Endothelial cell of umbilical vein (primary cell): ENCODE measurements at regions not wholly inside any gene's neighbourhood (a gene's known extent, or its start where the extent isn't known, plus 50 kb on each side); places are given as distances from the start of the nearest gene placed in this dataset.

ENCODE experiments used
- EZH2 ChIP-seq: IDR thresholded peaks from 2 replicates; pipeline ENCODE4 v1.6.1; 2012; ENCODE audit warnings: borderline replicate concordance, low read depth, mild to moderate bottlenecking, moderate library complexity, low read length, inconsistent platforms; ENCODE audit not compliant: severe bottlenecking
- FOS ChIP-seq: IDR thresholded peaks from 2 replicates; pipeline ENCODE4 v1.6.1; 2011; ENCODE audit warnings: mild to moderate bottlenecking, low read length, moderate library complexity, borderline replicate concordance; ENCODE audit not compliant: insufficient read depth
- GATA2 ChIP-seq: IDR thresholded peaks from 2 replicates; pipeline ENCODE4 v1.7.0; 2011; ENCODE audit warnings: low read depth, mild to moderate bottlenecking, moderate library complexity, mixed read lengths, low read length; ENCODE audit not compliant: insufficient read length, insufficient read depth
- JUN ChIP-seq: IDR thresholded peaks from 2 replicates; pipeline ENCODE4 v1.6.1; 2011; ENCODE audit warnings: borderline replicate concordance, low read depth; ENCODE audit not compliant: insufficient read length, insufficient read depth
- MYC ChIP-seq: IDR thresholded peaks from one replicate; pipeline ENCODE4 v1.6.1; 2011; ENCODE audit warnings: mild to moderate bottlenecking, low read depth, low read length
- POLR2A ChIP-seq: IDR thresholded peaks from 2 replicates; pipeline ENCODE4 v1.6.1; 2012; ENCODE audit warnings: low read depth, mild to moderate bottlenecking, control low read depth, low read length
- POLR2AphosphoS5 ChIP-seq: IDR thresholded peaks from 2 replicates; pipeline ENCODE4 v1.6.1; 2012; ENCODE audit warnings: low read depth, mild to moderate bottlenecking, control low read depth, low read length, moderate library complexity; ENCODE audit not compliant: insufficient read depth
- TF ChIP-seq, protein P1 (sequence below), 2 donors: IDR thresholded peaks; 1 replicate in 1 of 2; 2 replicates in 1 of 2; pipeline ENCODE4 v1.5.1; 2011; ENCODE audit warnings: low read length in 2 of 2, mild to moderate bottlenecking in 2 of 2, moderate library complexity in 2 of 2, control low read depth in 1 of 2, inconsistent platforms in 1 of 2, low read depth in 1 of 2; ENCODE audit not compliant: insufficient read depth in 1 of 2; ENCODE audit errors: extremely low read depth in 1 of 2
- TF ChIP-seq, protein P2 (sequence below): IDR thresholded peaks from 2 replicates; pipeline ENCODE4 v1.6.1; 2011; ENCODE audit not compliant: insufficient read depth, insufficient read length

DNA sequence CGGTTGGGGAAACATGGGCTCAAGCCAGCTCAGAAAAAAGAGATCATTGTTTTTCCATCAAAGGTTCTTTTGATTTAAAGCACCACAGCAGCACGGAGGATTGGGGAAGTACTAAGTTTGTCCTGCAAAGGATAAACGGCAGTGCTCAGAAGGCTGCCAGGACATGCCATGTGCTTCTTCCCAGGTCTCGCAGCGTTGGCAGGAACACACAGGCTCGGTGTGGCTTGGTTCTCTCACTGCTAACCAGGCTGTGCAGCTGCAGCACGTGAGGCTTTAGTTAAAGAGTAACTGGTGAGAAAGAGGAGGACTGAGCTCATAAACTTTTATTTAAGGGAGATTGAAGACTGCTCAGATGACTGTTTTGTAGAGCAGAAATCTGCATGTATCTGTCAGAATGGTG, 264.3 kb downstream of the TSN start:
- TF ChIP-seq, protein P1, sequence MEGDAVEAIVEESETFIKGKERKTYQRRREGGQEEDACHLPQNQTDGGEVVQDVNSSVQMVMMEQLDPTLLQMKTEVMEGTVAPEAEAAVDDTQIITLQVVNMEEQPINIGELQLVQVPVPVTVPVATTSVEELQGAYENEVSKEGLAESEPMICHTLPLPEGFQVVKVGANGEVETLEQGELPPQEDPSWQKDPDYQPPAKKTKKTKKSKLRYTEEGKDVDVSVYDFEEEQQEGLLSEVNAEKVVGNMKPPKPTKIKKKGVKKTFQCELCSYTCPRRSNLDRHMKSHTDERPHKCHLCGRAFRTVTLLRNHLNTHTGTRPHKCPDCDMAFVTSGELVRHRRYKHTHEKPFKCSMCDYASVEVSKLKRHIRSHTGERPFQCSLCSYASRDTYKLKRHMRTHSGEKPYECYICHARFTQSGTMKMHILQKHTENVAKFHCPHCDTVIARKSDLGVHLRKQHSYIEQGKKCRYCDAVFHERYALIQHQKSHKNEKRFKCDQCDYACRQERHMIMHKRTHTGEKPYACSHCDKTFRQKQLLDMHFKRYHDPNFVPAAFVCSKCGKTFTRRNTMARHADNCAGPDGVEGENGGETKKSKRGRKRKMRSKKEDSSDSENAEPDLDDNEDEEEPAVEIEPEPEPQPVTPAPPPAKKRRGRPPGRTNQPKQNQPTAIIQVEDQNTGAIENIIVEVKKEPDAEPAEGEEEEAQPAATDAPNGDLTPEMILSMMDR (IDR thresholded peaks at IDR 0.05; ENCODE audit: extremely low read depth in 1 of 2, insufficient read depth in 1 of 2, low read depth in 1 of 2, low read length in 2 of 2), result no peak
- TF ChIP-seq POLR2AphosphoS5 (no peak), JUN (no peak), EZH2 (no peak), GATA2 (no peak), POLR2A (no peak), MYC (no peak), FOS (no peak)
- TF ChIP-seq, protein P2, sequence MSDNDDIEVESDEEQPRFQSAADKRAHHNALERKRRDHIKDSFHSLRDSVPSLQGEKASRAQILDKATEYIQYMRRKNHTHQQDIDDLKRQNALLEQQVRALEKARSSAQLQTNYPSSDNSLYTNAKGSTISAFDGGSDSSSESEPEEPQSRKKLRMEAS, result no peak
